Neutrophil (primary cell): ENCODE measurements at regions not wholly inside any gene's neighbourhood (a gene's known extent, or its start where the extent isn't known, plus 50 kb on each side); places are given as distances from the start of the nearest gene placed in this dataset.
"Not testable (repeated sequence)": the region's sequence is repeated elsewhere in the genome, so short reads cannot be mapped to it uniquely, and the experiment has no call there.

Experiments
- H3K27ac ChIP-seq: fragments of 200-600 bp; sonication (generic); 2 replicates; pipeline ENCODE4 v1.5.1; 2016; ENCODE audit warnings: mild to moderate bottlenecking, moderate library complexity
- H3K27me3 ChIP-seq: fragments of 200-600 bp; sonication (generic); 2 replicates; pipeline ENCODE4 v1.6.0; 2016; ENCODE audit warnings: mild to moderate bottlenecking
- H3K36me3 ChIP-seq: fragments of 200-600 bp; sonication (generic); 2 replicates; pipeline ENCODE4 v1.5.1; 2017
- H3K4me1 ChIP-seq, 2 experiments: fragments of 200-600 bp in 1 of 2; sonication (generic) in 1 of 2; 1 replicate in 1 of 2; 2 replicates in 1 of 2; pipeline versions ENCODE4 v1.5.1 to v1.6.1; 2013 to 2016; ENCODE audit warnings: low read depth in 1 of 2, low read length in 1 of 2, mild to moderate bottlenecking in 1 of 2, moderate library complexity in 1 of 2; ENCODE audit not compliant: control insufficient read depth in 1 of 2, insufficient read depth in 1 of 2
- H3K4me3 ChIP-seq, 2 experiments: fragments of 200-600 bp in 1 of 2; sonication (generic) in 1 of 2; 1 replicate in 1 of 2; 2 replicates in 1 of 2; pipeline ENCODE4 v1.5.1; 2013 to 2016; ENCODE audit warnings: low read depth in 1 of 2, low read length in 1 of 2, mild to moderate bottlenecking in 1 of 2, moderate library complexity in 1 of 2
- H3K9me3 ChIP-seq: fragments of 200-600 bp; sonication (generic); 2 replicates; pipeline ENCODE4 v1.5.1; 2016
- CTCF ChIP-seq: fragments of 200-600 bp; sonication (generic); IDR thresholded peaks from 2 replicates; pipeline ENCODE4 v1.5.1; 2016; ENCODE audit warnings: antibody characterized with exemption

- Histone ChIP-seq H3K27me3 (no peaks in the 10 kb centered on the region), H3K4me3 (no peak overlapping the region), H3K4me1 (no peaks in the 10 kb centered on the region), H3K27ac (no peak overlapping the region), H3K36me3 (no peaks in the 10 kb centered on the region), H3K9me3 (no peaks in the 10 kb centered on the region)
- TF ChIP-seq CTCF: no peak
These were observed 73.0 kb upstream of the CYRIA start for GRCh38 chr2:16738361-16739225.

GRCh38 chr2:16737812-16738211 lies 72.2 kb upstream of the CYRIA start:
- TF ChIP-seq CTCF: no peak
- no peaks in the 10 kb centered on the region for H3K9me3 ChIP-seq
- no peak overlapping the region for H3K27ac ChIP-seq

GRCh38 chr2:16736633-16737032 lies 71.0 kb upstream of the CYRIA start:
- TF ChIP-seq CTCF: no peak
- Histone ChIP-seq H3K27ac (no peak overlapping the region), H3K4me1 (no peaks in the 10 kb centered on the region), H3K36me3 (no peaks in the 10 kb centered on the region), H3K4me3 (no peak overlapping the region), H3K9me3 (no peaks in the 10 kb centered on the region), H3K27me3 (no peaks in the 10 kb centered on the region)

More at GRCh38 chr2:16737812-16738211, 72.2 kb upstream of the CYRIA start:
- H3K4me1 ChIP-seq: no peaks in the 10 kb centered on the region
- H3K4me3 ChIP-seq: no peak overlapping the region
- H3K27me3 ChIP-seq: no peaks in the 10 kb centered on the region
- no peaks in the 10 kb centered on the region for H3K36me3 ChIP-seq

GRCh38 chr2:16729335-16729734 lies 63.7 kb upstream of the CYRIA start:
- H3K4me1 ChIP-seq: no peaks in the 10 kb centered on the region
- H3K27me3 ChIP-seq: peaks cover 30% of the 10 kb centered on the region
- no peak for TF ChIP-seq CTCF
- H3K27ac ChIP-seq: no peak overlapping the region
- no peak overlapping the region for H3K4me3 ChIP-seq
- no peaks in the 10 kb centered on the region for H3K9me3 ChIP-seq
- H3K36me3 ChIP-seq: no peaks in the 10 kb centered on the region

GRCh38 chr2:16728351-16729136 lies 62.9 kb upstream of the CYRIA start:
- no peak overlapping the region for H3K27ac ChIP-seq
- no peaks in the 10 kb centered on the region for H3K36me3 ChIP-seq
- no peaks in the 10 kb centered on the region for H3K9me3 ChIP-seq
- H3K4me3 ChIP-seq: no peak overlapping the region
- H3K27me3 ChIP-seq: peaks cover 37% of the 10 kb centered on the region
- H3K4me1 ChIP-seq: no peaks in the 10 kb centered on the region
- no peak for TF ChIP-seq CTCF

GRCh38 chr2:16727849-16728248 lies 62.2 kb upstream of the CYRIA start:
- not testable (repeated sequence) for H3K9me3 ChIP-seq, H3K36me3 ChIP-seq, H3K4me1 ChIP-seq, H3K27ac ChIP-seq, H3K4me3 ChIP-seq
- H3K27me3 ChIP-seq: peaks cover 40% of the 10 kb centered on the region
